Endothelial cell of umbilical vein (primary cell): ENCODE measurements at regions not wholly inside any gene's neighbourhood (a gene's known extent, or its start where the extent isn't known, plus 50 kb on each side); places are given as distances from the start of the nearest gene placed in this dataset.

Experiments used
- EZH2 ChIP-seq: IDR thresholded peaks from 2 replicates; pipeline ENCODE4 v1.6.1; 2012; ENCODE audit warnings: borderline replicate concordance, low read depth, mild to moderate bottlenecking, moderate library complexity, low read length, inconsistent platforms; ENCODE audit not compliant: severe bottlenecking
- FOS ChIP-seq: IDR thresholded peaks from 2 replicates; pipeline ENCODE4 v1.6.1; 2011; ENCODE audit warnings: mild to moderate bottlenecking, low read length, moderate library complexity, borderline replicate concordance; ENCODE audit not compliant: insufficient read depth
- GATA2 ChIP-seq: IDR thresholded peaks from 2 replicates; pipeline ENCODE4 v1.7.0; 2011; ENCODE audit warnings: low read depth, mild to moderate bottlenecking, moderate library complexity, mixed read lengths, low read length; ENCODE audit not compliant: insufficient read length, insufficient read depth
- JUN ChIP-seq: IDR thresholded peaks from 2 replicates; pipeline ENCODE4 v1.6.1; 2011; ENCODE audit warnings: borderline replicate concordance, low read depth; ENCODE audit not compliant: insufficient read length, insufficient read depth
- MYC ChIP-seq: IDR thresholded peaks from one replicate; pipeline ENCODE4 v1.6.1; 2011; ENCODE audit warnings: mild to moderate bottlenecking, low read depth, low read length
- POLR2A ChIP-seq: IDR thresholded peaks from 2 replicates; pipeline ENCODE4 v1.6.1; 2012; ENCODE audit warnings: low read depth, mild to moderate bottlenecking, control low read depth, low read length
- POLR2AphosphoS5 ChIP-seq: IDR thresholded peaks from 2 replicates; pipeline ENCODE4 v1.6.1; 2012; ENCODE audit warnings: low read depth, mild to moderate bottlenecking, control low read depth, low read length, moderate library complexity; ENCODE audit not compliant: insufficient read depth
- TF ChIP-seq, protein P1 (sequence below), 2 donors: IDR thresholded peaks; 1 replicate in 1 of 2; 2 replicates in 1 of 2; pipeline ENCODE4 v1.5.1; 2011; ENCODE audit warnings: low read length in 2 of 2, mild to moderate bottlenecking in 2 of 2, moderate library complexity in 2 of 2, control low read depth in 1 of 2, inconsistent platforms in 1 of 2, low read depth in 1 of 2; ENCODE audit not compliant: insufficient read depth in 1 of 2; ENCODE audit errors: extremely low read depth in 1 of 2
- TF ChIP-seq, protein P2 (sequence below): IDR thresholded peaks from 2 replicates; pipeline ENCODE4 v1.6.1; 2011; ENCODE audit not compliant: insufficient read depth, insufficient read length

DNA sequence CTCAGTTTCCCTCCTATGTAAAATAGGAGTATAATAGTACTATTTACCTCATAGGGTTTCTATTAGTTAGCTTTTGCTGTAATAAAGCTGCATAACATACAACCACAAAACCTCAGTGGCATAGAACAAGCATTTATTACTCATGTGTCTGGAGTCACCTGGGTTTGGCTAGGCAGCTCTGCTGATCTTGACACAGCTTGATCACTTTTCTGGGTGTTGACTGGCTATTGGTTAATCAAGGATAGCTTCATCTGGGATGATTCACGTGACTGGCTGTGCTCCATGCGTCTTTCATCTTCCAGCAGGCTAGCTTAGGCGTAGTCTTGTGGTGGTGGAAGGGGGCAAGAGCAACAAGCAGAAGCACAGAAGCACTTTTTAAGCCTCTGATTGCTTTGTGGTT lies 112.6 kb downstream of the SQOR start:
- TF ChIP-seq, protein P1, sequence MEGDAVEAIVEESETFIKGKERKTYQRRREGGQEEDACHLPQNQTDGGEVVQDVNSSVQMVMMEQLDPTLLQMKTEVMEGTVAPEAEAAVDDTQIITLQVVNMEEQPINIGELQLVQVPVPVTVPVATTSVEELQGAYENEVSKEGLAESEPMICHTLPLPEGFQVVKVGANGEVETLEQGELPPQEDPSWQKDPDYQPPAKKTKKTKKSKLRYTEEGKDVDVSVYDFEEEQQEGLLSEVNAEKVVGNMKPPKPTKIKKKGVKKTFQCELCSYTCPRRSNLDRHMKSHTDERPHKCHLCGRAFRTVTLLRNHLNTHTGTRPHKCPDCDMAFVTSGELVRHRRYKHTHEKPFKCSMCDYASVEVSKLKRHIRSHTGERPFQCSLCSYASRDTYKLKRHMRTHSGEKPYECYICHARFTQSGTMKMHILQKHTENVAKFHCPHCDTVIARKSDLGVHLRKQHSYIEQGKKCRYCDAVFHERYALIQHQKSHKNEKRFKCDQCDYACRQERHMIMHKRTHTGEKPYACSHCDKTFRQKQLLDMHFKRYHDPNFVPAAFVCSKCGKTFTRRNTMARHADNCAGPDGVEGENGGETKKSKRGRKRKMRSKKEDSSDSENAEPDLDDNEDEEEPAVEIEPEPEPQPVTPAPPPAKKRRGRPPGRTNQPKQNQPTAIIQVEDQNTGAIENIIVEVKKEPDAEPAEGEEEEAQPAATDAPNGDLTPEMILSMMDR (IDR thresholded peaks at IDR 0.05; ENCODE audit: extremely low read depth in 1 of 2, insufficient read depth in 1 of 2, low read depth in 1 of 2, low read length in 2 of 2): no peak
- TF ChIP-seq POLR2A: no peak
- TF ChIP-seq, protein P2, sequence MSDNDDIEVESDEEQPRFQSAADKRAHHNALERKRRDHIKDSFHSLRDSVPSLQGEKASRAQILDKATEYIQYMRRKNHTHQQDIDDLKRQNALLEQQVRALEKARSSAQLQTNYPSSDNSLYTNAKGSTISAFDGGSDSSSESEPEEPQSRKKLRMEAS: no peak
- no peak for TF ChIP-seq POLR2AphosphoS5
- TF ChIP-seq MYC: no peak
- TF ChIP-seq JUN: no peak
- no peak for TF ChIP-seq EZH2
- TF ChIP-seq FOS: no peak
- no peak for TF ChIP-seq GATA2
